ENCODE measurements at regions not wholly inside any gene's neighbourhood (a gene's known extent, or its start where the extent isn't known, plus 50 kb on each side); places are given as distances from the start of the nearest gene placed in this dataset.
A peak's percentile ranks its signal among the peaks of the same experiment; 100 is the strongest.

DNA sequence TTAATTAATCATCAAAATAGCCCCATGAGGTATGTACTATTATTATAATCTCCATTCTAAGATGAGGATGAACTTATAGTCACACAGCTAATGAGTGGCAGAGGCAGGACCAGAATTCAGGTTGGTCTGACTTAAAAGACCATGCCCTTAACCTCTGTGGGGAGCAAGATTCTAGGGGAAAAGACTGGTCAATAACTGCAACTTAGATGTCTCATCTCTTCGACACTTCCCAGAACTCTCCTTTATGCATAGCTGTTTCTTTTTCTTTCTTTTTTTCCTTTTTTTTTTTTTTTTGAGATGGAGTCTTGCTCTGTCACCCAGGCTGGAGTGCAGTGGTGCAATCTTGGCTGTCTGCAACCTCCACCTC, 66.3 kb upstream of the RTN4 start:
- ChIA-PET POLR2A (no interaction called here), CTCF (no interaction called here)
- H3K4me3 ChIP-seq (ENCODE audit: low read length) = no peak overlapping the region
- DNase-seq (no peak), ATAC-seq (no peak)
- H3K27me3 Mint-ChIP-seq = peaks cover 0 to 5% (median 0%) of the 10 kb centered on the region in 5 donors
- no peaks in the 10 kb centered on the region for H3K36me3 Mint-ChIP-seq
- H3K27ac Mint-ChIP-seq = no peak overlapping the region
- no peaks in the 10 kb centered on the region for H3K27me3 ChIP-seq (ENCODE audit: control insufficient read depth in 2 of 2, insufficient read depth in 2 of 2, low read length in 2 of 2)
- H3K4me3 Mint-ChIP-seq = no peak overlapping the region
- H3K9me3 ChIP-seq (ENCODE audit: control insufficient read depth in 2 of 3, low read length in 3 of 3) = no peaks in the 10 kb centered on the region
- H3K4me1 ChIP-seq (ENCODE audit: control insufficient read depth in 2 of 2, insufficient read depth in 2 of 2, low read length in 2 of 2) = no peaks in the 10 kb centered on the region
- no peak overlapping the region for H3K27ac ChIP-seq (ENCODE audit: low read depth, low read length)
- H3K36me3 ChIP-seq (ENCODE audit: control insufficient read depth in 2 of 3, insufficient read depth in 3 of 3, low read length in 3 of 3) = no peaks in the 10 kb centered on the region
- intact Hi-C loops (cut with micrococcal nuclease) = no loop called here
- H3K4me1 Mint-ChIP-seq = peaks cover 0 to 13% (median 4%) of the 10 kb centered on the region in 7 donors
- no peaks in the 10 kb centered on the region for H3K9me3 Mint-ChIP-seq

DNA sequence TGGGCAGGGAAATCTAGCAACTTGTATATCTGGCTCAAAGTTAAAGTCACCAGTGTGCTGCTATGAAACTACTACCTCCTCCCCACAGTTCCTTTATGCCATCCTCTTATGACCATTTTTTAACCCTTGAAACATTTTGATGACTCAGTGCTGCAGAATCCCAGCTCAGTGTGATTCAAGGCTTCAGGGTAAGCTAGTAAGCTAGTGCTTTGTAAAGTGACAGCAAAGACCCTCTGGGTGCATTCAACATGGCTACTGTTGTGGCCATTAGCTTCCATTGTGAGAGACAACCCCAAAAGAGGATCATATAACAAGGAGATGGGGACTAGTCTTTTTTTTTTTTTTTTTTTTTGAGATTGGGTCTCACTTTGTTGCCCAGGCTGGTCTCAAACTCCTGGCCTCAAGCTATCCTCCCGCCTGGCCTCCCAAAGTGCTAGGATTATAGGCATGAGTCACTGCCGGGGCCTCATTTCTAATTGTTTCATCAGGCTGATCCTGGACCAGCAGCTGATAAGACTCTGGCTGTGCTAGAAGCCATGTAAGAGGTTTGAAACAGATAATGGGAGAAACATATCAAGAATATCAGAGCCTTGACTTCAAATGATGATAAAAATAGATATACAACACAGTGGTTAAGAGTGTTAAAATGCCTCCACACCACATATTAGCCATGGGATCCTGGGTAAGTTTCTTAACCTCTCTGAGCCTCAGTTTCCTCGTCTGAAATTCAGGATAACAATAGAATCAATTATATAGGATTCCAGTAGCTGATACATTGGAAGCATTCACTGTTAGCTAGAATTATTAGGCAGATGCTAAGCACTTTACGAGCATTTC, 65.7 kb upstream of the RTN4 start:
- Histone ChIP-seq H3K9me3 (ENCODE audit: control insufficient read depth in 2 of 3, low read length in 3 of 3) (no peaks in the 10 kb centered on the region), H3K27ac (ENCODE audit: low read depth, low read length) (no peak overlapping the region), H3K4me1 (ENCODE audit: control insufficient read depth in 2 of 2, insufficient read depth in 2 of 2, low read length in 2 of 2) (no peaks in the 10 kb centered on the region), H3K36me3 (ENCODE audit: control insufficient read depth in 2 of 3, insufficient read depth in 3 of 3, low read length in 3 of 3) (no peaks in the 10 kb centered on the region), H3K4me3 (ENCODE audit: low read length) (no peak overlapping the region), H3K27me3 (ENCODE audit: control insufficient read depth in 2 of 2, insufficient read depth in 2 of 2, low read length in 2 of 2) (no peaks in the 10 kb centered on the region)
- H3K36me3 Mint-ChIP-seq = no peaks in the 10 kb centered on the region
- no peak overlapping the region for H3K27ac Mint-ChIP-seq
- no peak overlapping the region for H3K4me3 Mint-ChIP-seq
- peaks cover 0 to 13% (median 4%) of the 10 kb centered on the region in 7 donors for H3K4me1 Mint-ChIP-seq
- POLR2A ChIA-PET = interaction anchor here (0.9 to 1.6 kb wide), 2 partner anchors 23 to 65 kb away, joined by 3 read pairs; partner anchors contain the start of gene RTN4
- ATAC-seq = no peak
- no peak for DNase-seq
- intact Hi-C loops (cut with micrococcal nuclease) = no loop called here
- CTCF ChIA-PET = interaction anchor here (1.2 kb wide), 1 partner anchor 101 kb away, joined by 3 read pairs; no protein-coding TSS in a partner anchor
- no peaks in the 10 kb centered on the region for H3K9me3 Mint-ChIP-seq
- H3K27me3 Mint-ChIP-seq = peaks cover 0 to 5% (median 0%) of the 10 kb centered on the region in 5 donors

DNA sequence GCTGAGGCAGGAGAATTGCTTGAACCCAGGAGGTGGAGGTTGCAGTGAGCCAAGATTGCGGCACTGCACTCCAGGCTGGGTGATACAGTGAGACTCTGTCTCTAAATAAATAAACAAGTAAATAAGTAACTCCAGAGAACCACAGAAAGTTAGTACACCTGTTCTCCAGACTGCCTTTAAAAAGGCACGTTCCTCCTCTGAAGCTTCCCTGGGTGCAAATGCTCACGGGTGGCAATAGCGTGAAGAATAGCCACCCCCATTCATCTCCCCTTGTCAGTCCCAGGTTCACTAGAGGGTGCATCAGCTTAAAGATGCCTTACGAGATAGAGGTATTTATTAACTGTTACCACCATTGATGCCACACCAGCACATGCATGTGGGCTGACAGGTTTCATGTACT, 64.3 kb upstream of the RTN4 start:
- ATAC-seq (no peak), DNase-seq (no peak)
- Mint-ChIP-seq H3K36me3 (no peaks in the 10 kb centered on the region), H3K27ac (no peak overlapping the region), H3K9me3 (no peaks in the 10 kb centered on the region), H3K4me1 (peaks cover 0 to 13% (median 4%) of the 10 kb centered on the region in 7 donors), H3K27me3 (peaks cover 0 to 5% (median 0%) of the 10 kb centered on the region in 5 donors), H3K4me3 (no peak overlapping the region)
- intact Hi-C loops (cut with micrococcal nuclease) = no loop called here
- Histone ChIP-seq H3K36me3 (ENCODE audit: control insufficient read depth in 2 of 3, insufficient read depth in 3 of 3, low read length in 3 of 3) (no peaks in the 10 kb centered on the region), H3K4me3 (ENCODE audit: low read length) (no peak overlapping the region), H3K27me3 (ENCODE audit: control insufficient read depth in 2 of 2, insufficient read depth in 2 of 2, low read length in 2 of 2) (no peaks in the 10 kb centered on the region), H3K27ac (ENCODE audit: low read depth, low read length) (no peak overlapping the region), H3K9me3 (ENCODE audit: control insufficient read depth in 2 of 3, low read length in 3 of 3) (no peaks in the 10 kb centered on the region), H3K4me1 (ENCODE audit: control insufficient read depth in 2 of 2, insufficient read depth in 2 of 2, low read length in 2 of 2) (no peaks in the 10 kb centered on the region)
- ChIA-PET CTCF (no interaction called here), POLR2A (interaction anchor here (1.6 kb wide), 1 partner anchor 22 kb away, joined by 3 read pairs; no protein-coding TSS in a partner anchor)

DNA sequence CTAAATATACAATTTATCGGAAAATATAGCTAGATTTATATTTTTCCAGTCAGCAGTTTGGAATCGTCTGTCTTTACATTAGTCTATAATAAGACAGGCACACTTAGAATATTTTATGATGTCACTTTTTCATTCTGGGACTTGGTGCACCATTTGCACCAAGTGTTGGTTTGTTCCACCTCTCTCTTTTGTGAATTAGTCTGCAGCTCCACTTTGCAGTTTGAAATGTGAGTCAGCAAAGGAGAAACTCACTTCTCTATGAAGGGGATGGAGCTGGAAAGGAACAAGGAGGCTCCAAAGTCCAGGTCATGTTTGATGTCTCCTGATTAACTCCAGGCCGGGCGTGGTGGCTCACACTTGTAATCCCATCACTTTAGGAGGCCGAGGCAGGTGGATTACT, 63.8 kb upstream of the RTN4 start:
- CTCF ChIA-PET = no interaction called here

DNA sequence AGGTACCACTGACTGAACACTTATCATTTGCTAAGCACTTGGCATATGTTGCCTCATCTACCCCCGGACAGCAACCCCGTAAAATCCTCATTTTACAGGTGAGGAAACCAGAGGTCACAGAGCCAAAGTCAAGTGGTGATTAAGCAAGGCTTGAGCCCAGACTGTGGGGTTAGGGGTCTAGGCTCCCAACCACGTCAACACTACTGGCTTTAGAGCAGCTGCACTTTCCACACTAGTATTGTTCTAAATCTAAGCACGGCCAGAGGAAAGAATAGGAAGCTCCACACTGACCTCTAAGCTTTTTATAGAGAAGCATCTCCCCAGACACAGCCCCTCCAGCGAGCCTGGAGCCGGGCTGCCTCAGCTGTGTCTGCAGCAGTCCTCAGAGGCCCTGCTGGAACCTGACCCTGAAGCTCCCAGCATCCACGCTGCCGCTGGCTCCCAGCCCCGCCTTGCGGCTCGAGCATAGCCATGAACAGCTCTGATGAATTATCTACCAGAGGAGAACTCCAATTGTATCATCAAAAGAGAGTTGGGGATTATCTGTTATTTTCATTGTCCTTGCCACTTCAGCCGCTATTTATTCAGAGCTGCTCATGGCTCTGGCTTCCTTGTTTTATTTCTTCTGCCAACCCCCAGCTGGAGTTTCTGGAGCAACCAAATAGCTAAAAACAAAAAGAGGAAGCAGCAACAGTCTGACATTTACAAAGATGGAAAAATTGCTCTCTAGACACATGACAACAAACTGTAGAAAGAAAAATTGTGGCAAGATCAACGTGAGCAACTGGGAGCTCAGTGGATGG, 62.2 kb upstream of the RTN4 start:
- no peaks in the 10 kb centered on the region for H3K9me3 ChIP-seq (ENCODE audit: control insufficient read depth in 2 of 3, low read length in 3 of 3)
- H3K4me3 Mint-ChIP-seq = no peak overlapping the region
- CTCF ChIA-PET = interaction anchor here (1.2 kb wide), 1 partner anchor 9 kb away, joined by 3 read pairs; no protein-coding TSS in a partner anchor
- no peak overlapping the region for H3K27ac ChIP-seq (ENCODE audit: low read depth, low read length)
- no peaks in the 10 kb centered on the region for H3K36me3 ChIP-seq (ENCODE audit: control insufficient read depth in 2 of 3, insufficient read depth in 3 of 3, low read length in 3 of 3)
- no peak overlapping the region for H3K4me3 ChIP-seq (ENCODE audit: low read length)
- H3K9me3 Mint-ChIP-seq = no peaks in the 10 kb centered on the region
- H3K4me1 ChIP-seq (ENCODE audit: control insufficient read depth in 2 of 2, insufficient read depth in 2 of 2, low read length in 2 of 2) = no peaks in the 10 kb centered on the region
- no peaks in the 10 kb centered on the region for H3K27me3 ChIP-seq (ENCODE audit: control insufficient read depth in 2 of 2, insufficient read depth in 2 of 2, low read length in 2 of 2)
- H3K27ac Mint-ChIP-seq = peak overlapping the region in 1 of 9 donors; percentile 66
- H3K27me3 Mint-ChIP-seq = peaks cover 0 to 3% (median 0%) of the 10 kb centered on the region in 5 donors
- ATAC-seq = peak; percentile 54
- no peak for DNase-seq
- H3K4me1 Mint-ChIP-seq = peaks cover 0 to 5% (median 0%) of the 10 kb centered on the region in 7 donors
- POLR2A ChIA-PET = interaction anchor here (0.5 kb wide), 1 partner anchor 216 kb away, joined by 3 read pairs; no protein-coding TSS in a partner anchor
- H3K36me3 Mint-ChIP-seq = no peaks in the 10 kb centered on the region
- intact Hi-C loops (cut with micrococcal nuclease) = no loop called here

More for the DNA sequence above, 63.8 kb upstream of the RTN4 start:
- Histone ChIP-seq H3K4me1 (ENCODE audit: control insufficient read depth in 2 of 2, insufficient read depth in 2 of 2, low read length in 2 of 2) (no peaks in the 10 kb centered on the region), H3K27ac (ENCODE audit: low read depth, low read length) (no peak overlapping the region), H3K36me3 (ENCODE audit: control insufficient read depth in 2 of 3, insufficient read depth in 3 of 3, low read length in 3 of 3) (no peaks in the 10 kb centered on the region), H3K9me3 (ENCODE audit: control insufficient read depth in 2 of 3, low read length in 3 of 3) (no peaks in the 10 kb centered on the region), H3K4me3 (ENCODE audit: low read length) (no peak overlapping the region), H3K27me3 (ENCODE audit: control insufficient read depth in 2 of 2, insufficient read depth in 2 of 2, low read length in 2 of 2) (no peaks in the 10 kb centered on the region)
- DNase-seq = no peak
- POLR2A ChIA-PET = interaction anchor here (1.6 kb wide), 1 partner anchor 21 kb away, joined by 3 read pairs; no protein-coding TSS in a partner anchor
- peaks cover 0 to 8% (median 4%) of the 10 kb centered on the region in 7 donors for H3K4me1 Mint-ChIP-seq
- H3K27me3 Mint-ChIP-seq = peaks cover 0 to 5% (median 0%) of the 10 kb centered on the region in 5 donors
- H3K4me3 Mint-ChIP-seq = no peak overlapping the region
- no peaks in the 10 kb centered on the region for H3K9me3 Mint-ChIP-seq
- ATAC-seq = no peak
- intact Hi-C loops (cut with micrococcal nuclease) = no loop called here
- no peaks in the 10 kb centered on the region for H3K36me3 Mint-ChIP-seq
- H3K27ac Mint-ChIP-seq = no peak overlapping the region

DNA sequence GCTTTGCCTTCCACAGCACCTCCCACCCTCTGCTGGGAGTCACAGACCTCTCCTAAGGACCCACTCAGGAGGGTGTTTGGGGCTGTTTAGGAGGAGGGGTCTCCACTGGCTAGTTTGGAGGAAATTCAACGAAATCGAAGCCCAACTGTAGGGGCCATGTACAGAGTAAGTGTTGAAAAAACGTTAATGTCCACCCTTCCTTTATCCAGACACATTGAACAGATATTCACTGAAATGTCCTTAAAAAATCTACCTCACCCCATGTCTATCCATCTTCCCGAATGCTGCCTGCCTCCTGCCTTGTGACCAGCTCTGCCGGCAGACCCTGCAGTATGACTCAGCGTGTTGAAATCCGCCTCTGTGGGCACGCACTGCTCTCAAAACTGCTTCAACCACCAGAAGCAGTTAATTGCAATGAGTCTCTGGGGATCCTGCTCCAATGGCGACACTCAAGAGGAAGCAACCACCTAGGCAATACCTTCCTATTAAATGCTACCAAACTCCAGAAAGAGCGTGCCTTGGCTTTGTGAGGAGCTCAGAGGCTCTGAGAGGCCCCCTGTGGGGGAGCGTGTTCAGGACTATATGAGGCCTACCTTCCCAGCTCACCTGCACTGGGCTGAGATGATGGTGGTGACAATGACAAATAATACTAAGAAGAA, 61.4 kb upstream of the RTN4 start:
- no peak overlapping the region for H3K4me3 ChIP-seq (ENCODE audit: low read length)
- H3K4me1 ChIP-seq (ENCODE audit: control insufficient read depth in 2 of 2, insufficient read depth in 2 of 2, low read length in 2 of 2) = no peaks in the 10 kb centered on the region
- no peaks in the 10 kb centered on the region for H3K9me3 ChIP-seq (ENCODE audit: control insufficient read depth in 2 of 3, low read length in 3 of 3)
- intact Hi-C loops (cut with micrococcal nuclease) = no loop called here
- no peaks in the 10 kb centered on the region for H3K27me3 ChIP-seq (ENCODE audit: control insufficient read depth in 2 of 2, insufficient read depth in 2 of 2, low read length in 2 of 2)
- POLR2A ChIA-PET = no interaction called here
- no peak for DNase-seq
- Mint-ChIP-seq H3K4me3 (no peak overlapping the region), H3K36me3 (no peaks in the 10 kb centered on the region), H3K27me3 (no peaks in the 10 kb centered on the region), H3K27ac (no peak overlapping the region), H3K9me3 (no peaks in the 10 kb centered on the region), H3K4me1 (peaks cover 0 to 5% (median 0%) of the 10 kb centered on the region in 7 donors)
- CTCF ChIA-PET = interaction anchor here (1.2 kb wide), 1 partner anchor 9 kb away, joined by 3 read pairs; no protein-coding TSS in a partner anchor
- ATAC-seq = peak; percentile 68
- H3K36me3 ChIP-seq (ENCODE audit: control insufficient read depth in 2 of 3, insufficient read depth in 3 of 3, low read length in 3 of 3) = no peaks in the 10 kb centered on the region
- H3K27ac ChIP-seq (ENCODE audit: low read depth, low read length) = no peak overlapping the region

Measured in naive thymus-derived CD4-positive, alpha-beta T cell (primary cell).